ENCODE measurements at regions not wholly inside any gene's neighbourhood (a gene's known extent, or its start where the extent isn't known, plus 50 kb on each side); places are given as distances from the start of the nearest gene placed in this dataset.

- no peak for TF ChIP-seq CTCF (IDR thresholded peaks at IDR 0.05)
- H3K9me3 ChIP-seq, result no peaks in the 10 kb centered on the region
- no peak for DNase-seq
- no peak for ATAC-seq
- no peaks in the 10 kb centered on the region for H3K36me3 ChIP-seq (ENCODE audit: low read depth)
- H3K4me1 ChIP-seq (ENCODE audit: low read depth), result no peaks in the 10 kb centered on the region
- H3K4me3 ChIP-seq, result no peak overlapping the region
- intact Hi-C loops (cut with DNase I, micrococcal nuclease), result no loop called here
Observed at GRCh38 chr1:110774398-110774797, 98.5 kb upstream of the CD53 start.

DNA sequence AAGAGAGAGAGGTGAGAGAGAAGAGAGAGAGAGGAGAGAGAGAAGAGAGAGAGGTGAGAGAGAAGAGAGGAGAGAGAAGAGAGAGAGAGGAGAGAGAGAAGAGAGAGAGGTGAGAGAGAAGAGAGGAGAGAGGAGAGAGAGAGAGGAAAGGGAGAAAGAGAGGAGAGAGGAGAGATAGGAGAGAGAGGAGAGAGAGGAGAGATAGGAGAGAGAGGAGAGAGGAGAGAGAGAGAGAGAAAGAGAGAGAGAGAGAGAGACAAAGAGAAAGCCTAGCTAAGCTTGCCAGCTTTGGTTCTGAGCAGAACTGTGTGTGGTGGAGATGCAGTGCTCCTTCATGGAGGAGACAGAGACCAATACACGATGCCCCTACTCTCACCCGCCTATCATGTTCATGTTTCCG lies 99.1 kb upstream of the KCNA3 start:
- no peaks in the 10 kb centered on the region for H3K4me1 ChIP-seq (ENCODE audit: low read depth)
- no peaks in the 10 kb centered on the region for H3K36me3 ChIP-seq (ENCODE audit: low read depth)
- TF ChIP-seq CTCF (IDR thresholded peaks at IDR 0.05), result no peak
- intact Hi-C loops (cut with DNase I, micrococcal nuclease), result no loop called here
- no peak for ATAC-seq
- H3K9me3 ChIP-seq, result no peaks in the 10 kb centered on the region
- no peak for DNase-seq
- no peak overlapping the region for H3K4me3 ChIP-seq

- DNase-seq, result no peak
- no peak for ATAC-seq
- intact Hi-C loops (cut with DNase I, micrococcal nuclease), result no loop called here
Observed at GRCh38 chr1:110771245-110772022, 96.7 kb upstream of the KCNA3 start.

DNA sequence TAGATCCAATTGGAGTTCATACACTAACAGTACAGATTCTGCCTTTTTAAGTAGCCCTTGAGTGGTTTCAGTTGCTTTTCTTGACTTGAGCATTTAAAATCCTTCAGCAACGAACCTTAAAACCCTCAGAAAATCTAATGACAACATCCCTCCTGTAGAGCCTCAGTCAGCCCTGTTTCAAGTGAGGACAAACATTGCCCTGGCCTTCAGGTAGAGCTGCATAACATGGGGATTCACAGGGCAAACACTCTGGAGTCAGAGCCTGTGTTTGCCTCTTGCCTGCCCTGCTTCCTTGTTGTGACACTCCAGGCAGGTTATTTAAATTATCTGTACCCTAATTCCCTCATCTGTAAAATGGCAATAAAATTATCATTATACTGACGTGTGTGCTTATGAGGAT lies 96.1 kb upstream of the KCNA3 start:
- intact Hi-C loops (cut with DNase I, micrococcal nuclease), result no loop called here
- no peak for ATAC-seq
- Histone ChIP-seq H3K9me3 (no peaks in the 10 kb centered on the region), H3K36me3 (ENCODE audit: low read depth) (no peaks in the 10 kb centered on the region), H3K4me1 (ENCODE audit: low read depth) (no peaks in the 10 kb centered on the region), H3K4me3 (no peak overlapping the region)
- no peak for TF ChIP-seq CTCF (IDR thresholded peaks at IDR 0.05)
- DNase-seq, result no peak

More at GRCh38 chr1:110771245-110772022, 96.7 kb upstream of the KCNA3 start:
- no peaks in the 10 kb centered on the region for H3K36me3 ChIP-seq (ENCODE audit: low read depth)
- H3K9me3 ChIP-seq, result no peaks in the 10 kb centered on the region
- no peak overlapping the region for H3K4me3 ChIP-seq
- no peaks in the 10 kb centered on the region for H3K4me1 ChIP-seq (ENCODE audit: low read depth)
- no peak for TF ChIP-seq CTCF (IDR thresholded peaks at IDR 0.05)

DNA sequence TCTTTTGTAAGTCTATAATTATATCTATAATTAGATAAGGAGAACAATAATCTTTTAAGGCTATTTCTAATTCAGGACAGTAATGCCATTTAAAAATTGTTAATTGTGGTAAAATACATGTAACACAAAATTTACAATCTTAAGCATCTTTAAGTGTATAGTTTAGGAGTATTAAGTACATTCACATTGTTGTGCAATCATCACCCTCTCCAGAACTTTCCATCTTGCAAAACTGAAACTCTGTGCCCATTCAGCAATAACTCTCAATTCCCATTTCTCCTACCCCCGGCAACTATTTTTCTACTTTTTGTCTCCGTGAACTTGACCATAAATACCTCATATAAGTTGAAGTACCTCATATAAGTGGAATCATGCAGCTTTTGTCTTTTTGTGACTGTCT lies 93.9 kb upstream of the KCNA3 start:
- Histone ChIP-seq H3K36me3 (ENCODE audit: low read depth) (no peaks in the 10 kb centered on the region), H3K4me1 (ENCODE audit: low read depth) (no peaks in the 10 kb centered on the region), H3K4me3 (no peak overlapping the region), H3K9me3 (no peaks in the 10 kb centered on the region)
- no peak for TF ChIP-seq CTCF (IDR thresholded peaks at IDR 0.05)
- no peak for DNase-seq
- ATAC-seq, result no peak
- intact Hi-C loops (cut with DNase I, micrococcal nuclease), result loop anchor here in 1 of 2 donors (5.0 kb wide), 1 partner anchor 136 kb away; no protein-coding TSS in a partner anchor

All from mucosa of descending colon (tissue), 3 donors.